SK-N-SH (cell line): ENCODE measurements at regions not wholly inside any gene's neighbourhood (a gene's known extent, or its start where the extent isn't known, plus 50 kb on each side); places are given as distances from the start of the nearest gene placed in this dataset.

Experiments used
- CTCF ChIA-PET: fragments of 300-600, 350-600 bp; formaldehyde crosslinking; extraction: SDS; loops from one replicate; lab custom pipeline; 2021; lab: Yijun Ruan, JAX
- POLR2A ChIA-PET: fragments of 350-600 bp; sonication (Branson Sonifier 250); formaldehyde crosslinking; extraction: SDS; loops from one replicate; lab custom pipeline; 2020; ENCODE audit warnings: antibody characterized with exemption, inconsistent platforms; lab: Yijun Ruan, JAX
- DNase-seq: peaks from one replicate; pipeline ENCODE4 v3.0.0; 2012
- H2AFZ ChIP-seq: fragments of 200-600 bp; sonication (generic); 2 replicates; pipeline ENCODE4 v1.8.1; 2016; ENCODE audit warnings: antibody characterized with exemption, mild to moderate bottlenecking, low read depth
- H3F3A ChIP-seq: fragments of 200-600 bp; sonication (generic); replicated peaks from 2 replicates; pipeline ENCODE3; 2016; ENCODE audit warnings: antibody characterized with exemption, mild to moderate bottlenecking; ENCODE audit not compliant: insufficient read depth
- H3K27ac ChIP-seq, 2 experiments: fragments of 200-500 bp in 1 of 2; fragments of 200-600 bp in 1 of 2; sonication (Bioruptor generic) in 1 of 2; sonication (generic), shearing (Covaris generic) in 1 of 2; 2 replicates each; pipeline versions ENCODE4 v1.5.1 to v1.6.1; 2014 to 2016; ENCODE audit warnings: low read depth in 2 of 2, inconsistent platforms in 1 of 2, low read length in 1 of 2, mild to moderate bottlenecking in 1 of 2, mixed read lengths in 1 of 2
- H3K27me3 ChIP-seq: fragments of 200-600 bp; sonication (generic), shearing (Covaris generic); 2 replicates; pipeline ENCODE4 v1.6.1; 2016; ENCODE audit warnings: mixed run types; ENCODE audit not compliant: insufficient read depth
- H3K36me3 ChIP-seq, 2 experiments: fragments of 200-500 bp in 1 of 2; fragments of 200-600 bp in 1 of 2; sonication (Bioruptor generic) in 1 of 2; sonication (generic) in 1 of 2; replicated peaks in 1 of 2; 2 replicates each; pipeline versions ENCODE3 to v1.5.1; 2014 to 2016; ENCODE audit warnings: low read length in 1 of 2, mild to moderate bottlenecking in 1 of 2; ENCODE audit not compliant: insufficient read depth in 2 of 2, control insufficient read depth in 1 of 2
- H3K4me1 ChIP-seq, 2 experiments: fragments of 200-500 bp in 1 of 2; fragments of 200-600 bp in 1 of 2; sonication (Bioruptor generic) in 1 of 2; sonication (generic), shearing (Covaris generic) in 1 of 2; 2 replicates each; pipeline versions ENCODE4 v1.5.1 to v1.6.1; 2014 to 2016; ENCODE audit warnings: low read depth in 1 of 2, low read length in 1 of 2, mixed run types in 1 of 2; ENCODE audit not compliant: insufficient read depth in 2 of 2, control insufficient read depth in 1 of 2
- H3K4me2 ChIP-seq: fragments of 200-600 bp; sonication (generic), shearing (Covaris generic); 2 replicates; pipeline ENCODE4 v1.6.1; 2017; ENCODE audit warnings: mixed run types
- H3K4me3 ChIP-seq, 2 experiments: fragments of 200-500 bp in 1 of 2; fragments of 200-600 bp in 1 of 2; sonication (Bioruptor generic) in 1 of 2; sonication (generic), shearing (Covaris generic) in 1 of 2; 2 replicates each; pipeline versions ENCODE4 v1.5.1 to v1.8.1; 2014 to 2016; ENCODE audit warnings: low read depth in 2 of 2, inconsistent platforms in 1 of 2, low read length in 1 of 2, mild to moderate bottlenecking in 1 of 2, mixed read lengths in 1 of 2, moderate library complexity in 1 of 2
- H3K79me2 ChIP-seq: fragments of 200-600 bp; sonication (generic); 2 replicates; pipeline ENCODE4 v1.8.1; 2017; ENCODE audit warnings: mild to moderate bottlenecking; ENCODE audit not compliant: insufficient read depth
- H3K9ac ChIP-seq: fragments of 200-600 bp; sonication (generic); 2 replicates; pipeline ENCODE4 v1.6.1; 2017; ENCODE audit warnings: mixed run types
- H3K9me2 ChIP-seq: fragments of 200-600 bp; sonication (generic); 2 replicates; pipeline ENCODE4 v1.6.1; 2017; ENCODE audit warnings: mixed run types
- H3K9me3 ChIP-seq: fragments of 200-600 bp; sonication (generic); 2 replicates; pipeline ENCODE4 v1.6.1; 2017; ENCODE audit warnings: mixed run types, mild to moderate bottlenecking, moderate library complexity
- H4K20me1 ChIP-seq: fragments of 200-600 bp; sonication (generic); 2 replicates; pipeline ENCODE4 v1.6.1; 2017; ENCODE audit warnings: mild to moderate bottlenecking, mixed run types; ENCODE audit not compliant: insufficient read depth
- CHD2 ChIP-seq: fragments of 150-350 bp; IDR thresholded peaks from 2 replicates; pipeline ENCODE4 v1.6.1; 2018; ENCODE audit warnings: low read length; ENCODE audit not compliant: partially characterized antibody
- ELF1 ChIP-seq: IDR thresholded peaks from 2 replicates; pipeline ENCODE4 v1.4.0; 2012
- EP300 ChIP-seq, 2 experiments: IDR thresholded peaks; 2 replicates each; pipeline versions ENCODE4 v1.4.0 to v1.6.1; 2012; ENCODE audit warnings: borderline replicate concordance in 1 of 2, low read depth in 1 of 2, low read length in 1 of 2
- EZH2phosphoT487 ChIP-seq: fragments of 200-600 bp; sonication (generic); IDR thresholded peaks from 2 replicates; pipeline ENCODE4 v1.6.1; 2017; ENCODE audit warnings: low read depth, mixed run types, mild to moderate bottlenecking, antibody characterized with exemption, moderate library complexity, borderline replicate concordance
- FOXJ3 ChIP-seq: sonication (generic); formaldehyde crosslinking; IDR thresholded peaks from 2 replicates; pipeline ENCODE4 v1.5.1; 2020; ENCODE audit warnings: mild to moderate bottlenecking, missing genetic modification reagents
- GATA2 ChIP-seq: sonication (generic); formaldehyde crosslinking; IDR thresholded peaks from 2 replicates; pipeline ENCODE4 v1.5.0; 2020; ENCODE audit warnings: mild to moderate bottlenecking, missing genetic modification reagents
- JUND ChIP-seq: IDR thresholded peaks from 2 replicates; pipeline ENCODE4 v1.4.0; 2012
- MXI1 ChIP-seq: IDR thresholded peaks from 2 replicates; pipeline ENCODE4 v1.6.1; 2012; ENCODE audit warnings: mild to moderate bottlenecking, low read depth, low read length, improper control_type of control experiment
- NFIC ChIP-seq: IDR thresholded peaks from 2 replicates; pipeline ENCODE4 v1.4.0; 2012; ENCODE audit warnings: borderline replicate concordance
- POLR2AphosphoS5 ChIP-seq: IDR thresholded peaks from 2 replicates; pipeline ENCODE4 v1.6.1; 2012; ENCODE audit warnings: low read depth, low read length
- RAD21 ChIP-seq: IDR thresholded peaks from 2 replicates; pipeline ENCODE4 v1.6.1; 2012; ENCODE audit warnings: mild to moderate bottlenecking, low read length
- RCOR1 ChIP-seq: fragments of 150-350 bp; IDR thresholded peaks from 2 replicates; pipeline ENCODE4 v1.6.1; 2017; ENCODE audit warnings: antibody characterized with exemption, low read length
- RFX5 ChIP-seq: IDR thresholded peaks from 2 replicates; pipeline ENCODE4 v1.6.1; 2012; ENCODE audit warnings: mild to moderate bottlenecking, improper control_type of control experiment, low read length
- SMC3 ChIP-seq: IDR thresholded peaks from 2 replicates; pipeline ENCODE4 v1.6.1; 2012; ENCODE audit warnings: low read depth, low read length, improper control_type of control experiment
- TAF1 ChIP-seq: IDR thresholded peaks from 2 replicates; pipeline ENCODE4 v1.6.1; 2012; ENCODE audit warnings: low read depth, mild to moderate bottlenecking, low read length, moderate library complexity, borderline replicate concordance
- TCF12 ChIP-seq: IDR thresholded peaks from 2 replicates; pipeline ENCODE4 v1.4.0; 2012
- WGBS: methylation state at CpG from one replicate; pipeline ENCODE4 v1.1.6; 2017; ENCODE audit warnings: low lambda C conversion rate; 5-methylcytosine and 5-hydroxymethylcytosine counted together
- TF ChIP-seq, protein P1 (sequence below): IDR thresholded peaks from 2 replicates; pipeline ENCODE4; 2012
- TF ChIP-seq, protein P2 (sequence below): IDR thresholded peaks from 2 replicates; pipeline ENCODE4 v1.4.0; 2012; ENCODE audit warnings: low read depth, borderline replicate concordance
- TF ChIP-seq, protein P3 (sequence below): fragments of 150-350 bp; IDR thresholded peaks from 2 replicates; pipeline ENCODE4 v1.6.1; 2016; ENCODE audit warnings: mild to moderate bottlenecking, low read depth, low read length
- TF ChIP-seq, protein P4 (sequence below): IDR thresholded peaks from 2 replicates; pipeline ENCODE4 v1.6.1; 2012; ENCODE audit warnings: mild to moderate bottlenecking, low read depth, low read length, moderate library complexity
- TF ChIP-seq, protein P5 (sequence below): fragments of 200-600 bp; sonication (generic); IDR thresholded peaks from 2 replicates; pipeline ENCODE4 v1.6.1; 2017; ENCODE audit warnings: antibody characterized with exemption, mild to moderate bottlenecking, moderate library complexity

DNA sequence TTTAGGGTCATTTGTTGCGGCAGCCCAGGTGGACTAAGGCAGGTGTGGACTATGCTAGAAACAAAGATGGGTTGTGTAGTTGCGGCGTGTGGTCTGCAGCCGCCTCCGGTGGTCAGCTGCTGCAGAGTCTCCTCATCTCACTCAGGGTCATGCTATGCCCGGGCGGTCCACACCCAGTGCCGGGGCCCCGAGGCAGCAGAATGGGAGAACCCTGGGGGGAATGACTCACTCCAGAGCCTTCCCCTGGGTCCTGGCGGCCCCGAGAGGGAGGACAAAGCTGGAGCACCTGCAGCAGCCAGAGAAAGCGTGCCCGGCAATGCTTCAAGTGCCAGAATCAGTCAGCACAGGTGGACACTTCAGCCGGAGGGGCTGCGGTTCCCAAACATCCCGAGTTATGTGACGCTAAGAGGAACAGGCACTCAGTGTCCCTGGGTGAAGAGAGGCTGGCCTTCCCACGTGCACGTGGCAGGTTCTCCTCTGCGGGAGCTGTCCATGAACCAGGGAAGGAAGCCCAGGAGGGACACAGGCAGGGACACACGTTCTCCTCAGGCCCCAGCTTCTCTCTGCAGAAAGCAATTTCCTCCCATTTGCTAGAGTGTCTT is 289.6 kb upstream of the B3GAT1 start:
- Histone ChIP-seq H3K27ac (no peak overlapping the region), H3K79me2 (no peaks in the 10 kb centered on the region), H3K4me3 (no peak overlapping the region), H3F3A (no peaks in the 10 kb centered on the region), H4K20me1 (no peaks in the 10 kb centered on the region)
- TF ChIP-seq FOXJ3 (CRISPR knock-in tag) (no peak), RCOR1 (no peak), ELF1 (no peak), NFIC (no peak), RAD21 (no peak)
- TF ChIP-seq, protein P1, sequence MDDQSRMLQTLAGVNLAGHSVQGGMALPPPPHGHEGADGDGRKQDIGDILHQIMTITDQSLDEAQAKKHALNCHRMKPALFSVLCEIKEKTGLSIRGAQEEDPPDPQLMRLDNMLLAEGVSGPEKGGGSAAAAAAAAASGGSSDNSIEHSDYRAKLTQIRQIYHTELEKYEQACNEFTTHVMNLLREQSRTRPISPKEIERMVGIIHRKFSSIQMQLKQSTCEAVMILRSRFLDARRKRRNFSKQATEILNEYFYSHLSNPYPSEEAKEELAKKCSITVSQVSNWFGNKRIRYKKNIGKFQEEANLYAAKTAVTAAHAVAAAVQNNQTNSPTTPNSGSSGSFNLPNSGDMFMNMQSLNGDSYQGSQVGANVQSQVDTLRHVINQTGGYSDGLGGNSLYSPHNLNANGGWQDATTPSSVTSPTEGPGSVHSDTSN: no peak
- TF ChIP-seq, protein P2, sequence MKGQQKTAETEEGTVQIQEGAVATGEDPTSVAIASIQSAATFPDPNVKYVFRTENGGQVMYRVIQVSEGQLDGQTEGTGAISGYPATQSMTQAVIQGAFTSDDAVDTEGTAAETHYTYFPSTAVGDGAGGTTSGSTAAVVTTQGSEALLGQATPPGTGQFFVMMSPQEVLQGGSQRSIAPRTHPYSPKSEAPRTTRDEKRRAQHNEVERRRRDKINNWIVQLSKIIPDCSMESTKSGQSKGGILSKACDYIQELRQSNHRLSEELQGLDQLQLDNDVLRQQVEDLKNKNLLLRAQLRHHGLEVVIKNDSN: no peak
- TF ChIP-seq, protein P3, sequence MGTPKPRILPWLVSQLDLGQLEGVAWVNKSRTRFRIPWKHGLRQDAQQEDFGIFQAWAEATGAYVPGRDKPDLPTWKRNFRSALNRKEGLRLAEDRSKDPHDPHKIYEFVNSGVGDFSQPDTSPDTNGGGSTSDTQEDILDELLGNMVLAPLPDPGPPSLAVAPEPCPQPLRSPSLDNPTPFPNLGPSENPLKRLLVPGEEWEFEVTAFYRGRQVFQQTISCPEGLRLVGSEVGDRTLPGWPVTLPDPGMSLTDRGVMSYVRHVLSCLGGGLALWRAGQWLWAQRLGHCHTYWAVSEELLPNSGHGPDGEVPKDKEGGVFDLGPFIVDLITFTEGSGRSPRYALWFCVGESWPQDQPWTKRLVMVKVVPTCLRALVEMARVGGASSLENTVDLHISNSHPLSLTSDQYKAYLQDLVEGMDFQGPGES: no peak
- TF ChIP-seq, all 33 proteins: peak for 0
- 36% methylated on average over 12 of the region's 21 CpGs for WGBS
- Histone ChIP-seq H3K4me2 (no peak overlapping the region), H3K4me1 (no peaks in the 10 kb centered on the region), H2AFZ (no peak overlapping the region), H3K9ac (no peak overlapping the region), H3K27me3 (no peaks in the 10 kb centered on the region), H3K9me3 (no peaks in the 10 kb centered on the region), H3K36me3 (no peaks in the 10 kb centered on the region), H3K9me2 (no peaks in the 10 kb centered on the region)
- CTCF ChIA-PET: no interaction called here
- POLR2A ChIA-PET: no interaction called here
- no peak for DNase-seq

DNA sequence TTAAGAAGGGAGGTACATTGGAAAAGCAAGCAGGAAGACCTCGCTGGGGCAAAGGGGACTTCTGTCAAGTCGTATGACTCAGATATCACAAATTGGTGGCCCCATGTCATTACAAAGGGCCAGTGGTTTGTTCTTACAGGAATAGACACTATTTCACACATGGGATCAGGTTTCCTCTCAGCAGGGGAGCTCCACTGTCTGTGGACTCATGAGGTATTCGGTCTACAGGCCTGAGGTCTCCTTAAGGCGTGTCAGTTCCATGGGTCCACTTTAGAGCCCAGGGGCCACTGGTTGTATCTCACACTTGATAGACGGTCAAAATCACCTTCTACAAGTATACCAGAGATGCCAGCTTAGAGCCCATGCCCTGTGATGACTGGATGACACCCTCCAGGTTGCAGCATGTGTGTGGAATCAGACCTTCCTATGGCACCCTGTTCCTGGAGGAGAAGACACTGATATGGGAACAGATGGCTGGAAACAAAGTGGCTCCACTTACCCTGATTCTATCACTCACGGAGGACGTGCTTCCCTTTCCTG is 288.1 kb upstream of the B3GAT1 start:
- 22% methylated on average over 7 of the region's 7 CpGs for WGBS
- H2AFZ ChIP-seq: no peak overlapping the region
- DNase-seq: no peak
- ChIA-PET CTCF (interaction anchor here (2.2 kb wide), 1 partner anchor 13 kb away, joined by 7 read pairs; no protein-coding TSS in a partner anchor), POLR2A (no interaction called here)
- no peak overlapping the region for H3K4me3 ChIP-seq
- H3K4me1 ChIP-seq: no peaks in the 10 kb centered on the region
- H3K4me2 ChIP-seq: no peak overlapping the region
- H3K27ac ChIP-seq: no peak overlapping the region
- H3K9ac ChIP-seq: no peak overlapping the region
- H3K79me2 ChIP-seq: no peaks in the 10 kb centered on the region
- no peaks in the 10 kb centered on the region for H3K27me3 ChIP-seq
- no peaks in the 10 kb centered on the region for H3K36me3 ChIP-seq
- no peaks in the 10 kb centered on the region for H3K9me2 ChIP-seq
- H3K9me3 ChIP-seq: no peaks in the 10 kb centered on the region
- H3F3A ChIP-seq: no peaks in the 10 kb centered on the region
- no peaks in the 10 kb centered on the region for H4K20me1 ChIP-seq
- TF ChIP-seq MXI1 (no peak), POLR2AphosphoS5 (no peak), RFX5 (no peak), TCF12 (no peak), JUND (no peak), SMC3 (no peak), TAF1 (no peak), EZH2phosphoT487 (no peak), EP300 (IDR thresholded peaks at IDR 0.05; ENCODE audit: borderline replicate concordance in 1 of 2, low read depth in 1 of 2, low read length in 1 of 2) (no peak), GATA2 (no peak), CHD2 (no peak)
- TF ChIP-seq, protein P4, sequence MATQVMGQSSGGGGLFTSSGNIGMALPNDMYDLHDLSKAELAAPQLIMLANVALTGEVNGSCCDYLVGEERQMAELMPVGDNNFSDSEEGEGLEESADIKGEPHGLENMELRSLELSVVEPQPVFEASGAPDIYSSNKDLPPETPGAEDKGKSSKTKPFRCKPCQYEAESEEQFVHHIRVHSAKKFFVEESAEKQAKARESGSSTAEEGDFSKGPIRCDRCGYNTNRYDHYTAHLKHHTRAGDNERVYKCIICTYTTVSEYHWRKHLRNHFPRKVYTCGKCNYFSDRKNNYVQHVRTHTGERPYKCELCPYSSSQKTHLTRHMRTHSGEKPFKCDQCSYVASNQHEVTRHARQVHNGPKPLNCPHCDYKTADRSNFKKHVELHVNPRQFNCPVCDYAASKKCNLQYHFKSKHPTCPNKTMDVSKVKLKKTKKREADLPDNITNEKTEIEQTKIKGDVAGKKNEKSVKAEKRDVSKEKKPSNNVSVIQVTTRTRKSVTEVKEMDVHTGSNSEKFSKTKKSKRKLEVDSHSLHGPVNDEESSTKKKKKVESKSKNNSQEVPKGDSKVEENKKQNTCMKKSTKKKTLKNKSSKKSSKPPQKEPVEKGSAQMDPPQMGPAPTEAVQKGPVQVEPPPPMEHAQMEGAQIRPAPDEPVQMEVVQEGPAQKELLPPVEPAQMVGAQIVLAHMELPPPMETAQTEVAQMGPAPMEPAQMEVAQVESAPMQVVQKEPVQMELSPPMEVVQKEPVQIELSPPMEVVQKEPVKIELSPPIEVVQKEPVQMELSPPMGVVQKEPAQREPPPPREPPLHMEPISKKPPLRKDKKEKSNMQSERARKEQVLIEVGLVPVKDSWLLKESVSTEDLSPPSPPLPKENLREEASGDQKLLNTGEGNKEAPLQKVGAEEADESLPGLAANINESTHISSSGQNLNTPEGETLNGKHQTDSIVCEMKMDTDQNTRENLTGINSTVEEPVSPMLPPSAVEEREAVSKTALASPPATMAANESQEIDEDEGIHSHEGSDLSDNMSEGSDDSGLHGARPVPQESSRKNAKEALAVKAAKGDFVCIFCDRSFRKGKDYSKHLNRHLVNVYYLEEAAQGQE: no peak
- TF ChIP-seq, protein P5, sequence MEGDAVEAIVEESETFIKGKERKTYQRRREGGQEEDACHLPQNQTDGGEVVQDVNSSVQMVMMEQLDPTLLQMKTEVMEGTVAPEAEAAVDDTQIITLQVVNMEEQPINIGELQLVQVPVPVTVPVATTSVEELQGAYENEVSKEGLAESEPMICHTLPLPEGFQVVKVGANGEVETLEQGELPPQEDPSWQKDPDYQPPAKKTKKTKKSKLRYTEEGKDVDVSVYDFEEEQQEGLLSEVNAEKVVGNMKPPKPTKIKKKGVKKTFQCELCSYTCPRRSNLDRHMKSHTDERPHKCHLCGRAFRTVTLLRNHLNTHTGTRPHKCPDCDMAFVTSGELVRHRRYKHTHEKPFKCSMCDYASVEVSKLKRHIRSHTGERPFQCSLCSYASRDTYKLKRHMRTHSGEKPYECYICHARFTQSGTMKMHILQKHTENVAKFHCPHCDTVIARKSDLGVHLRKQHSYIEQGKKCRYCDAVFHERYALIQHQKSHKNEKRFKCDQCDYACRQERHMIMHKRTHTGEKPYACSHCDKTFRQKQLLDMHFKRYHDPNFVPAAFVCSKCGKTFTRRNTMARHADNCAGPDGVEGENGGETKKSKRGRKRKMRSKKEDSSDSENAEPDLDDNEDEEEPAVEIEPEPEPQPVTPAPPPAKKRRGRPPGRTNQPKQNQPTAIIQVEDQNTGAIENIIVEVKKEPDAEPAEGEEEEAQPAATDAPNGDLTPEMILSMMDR: no peak
